Activated CD4-positive, alpha-beta T cell treated with anti-CD3 and anti-CD28 coated beads for 36 hours (primary cell): ENCODE measurements at regions not wholly inside any gene's neighbourhood (a gene's known extent, or its start where the extent isn't known, plus 50 kb on each side); places are given as distances from the start of the nearest gene placed in this dataset.
"Not testable (repeated sequence)": the region's sequence is repeated elsewhere in the genome, so short reads cannot be mapped to it uniquely, and the experiment has no call there.

Source experiments
- ATAC-seq: fragments of 200-7000 bp; cut with Tn5 transposase; one replicate; pipeline ENCODE4 v1.10.0; 2021; ENCODE audit warnings: mild to moderate bottlenecking, moderate library complexity
- CTCF ChIA-PET: fragments of 350-600 bp; sonication (Branson Sonifier 250); formaldehyde crosslinking; loops from one replicate; lab custom pipeline; 2021; ENCODE audit warnings: antibody characterized with exemption; lab: Charles Lee
- POLR2A ChIA-PET: fragments of 350-600 bp; sonication (Branson Sonifier 250); formaldehyde crosslinking; loops from one replicate; lab custom pipeline; 2021; ENCODE audit warnings: antibody characterized with exemption, inconsistent platforms; lab: Charles Lee
- DNase-seq: peaks from one replicate; pipeline ENCODE4 v3.0.0-alpha.2; 2020
- H3K27ac Mint-ChIP-seq: one replicate; pipeline ENCODE4 v1.8.0; 2021; ENCODE audit warnings: mixed read lengths
- H3K27me3 Mint-ChIP-seq: one replicate; pipeline ENCODE4 v1.8.0; 2021; ENCODE audit warnings: mixed read lengths
- H3K36me3 Mint-ChIP-seq: one replicate; pipeline ENCODE4 v1.8.0; 2021; ENCODE audit warnings: low read depth, mixed read lengths
- H3K4me1 Mint-ChIP-seq: one replicate; pipeline ENCODE4 v1.8.0; 2021; ENCODE audit warnings: mixed read lengths
- H3K4me3 Mint-ChIP-seq: one replicate; pipeline ENCODE4 v1.8.0; 2021; ENCODE audit warnings: mild to moderate bottlenecking, moderate library complexity, mixed read lengths
- H3K9me3 Mint-ChIP-seq: one replicate; pipeline ENCODE4 v1.8.0; 2021; ENCODE audit warnings: low read depth, mixed read lengths
- intact Hi-C, 2 experiments: fragments of 100-400 bp; cut with DNase I in 1 of 2; cut with micrococcal nuclease in 1 of 2; formaldehyde crosslinking; loops; one replicate each; pipeline versions ENCODE4 v1.14.2 to v1.15.1; 2022 to 2024; cut with DNase I, micrococcal nuclease

DNA sequence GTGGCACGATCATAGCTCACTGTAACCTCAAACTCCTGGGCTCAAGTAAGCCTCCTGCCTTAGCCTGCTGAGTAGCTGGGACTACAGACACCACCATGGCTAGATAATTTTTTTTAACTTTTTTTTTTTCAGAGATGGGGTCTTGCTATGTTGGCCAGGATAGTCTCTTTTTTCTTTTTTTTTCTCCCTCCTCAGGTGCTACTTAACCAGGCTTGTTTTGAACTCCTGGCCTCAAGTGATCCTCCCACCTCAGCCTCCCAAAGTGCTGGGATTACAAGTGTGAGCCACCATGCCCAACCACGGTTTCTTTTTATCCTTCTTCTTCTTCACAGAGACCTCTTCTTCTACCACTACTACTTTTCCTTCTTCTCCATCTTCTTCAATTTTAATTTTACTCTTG is 53.8 kb upstream of the MAP4 start:
- no peak for ATAC-seq
- DNase-seq = no peak
- Mint-ChIP-seq H3K27me3 (no peaks in the 10 kb centered on the region), H3K36me3 (peaks cover 15% of the 10 kb centered on the region), H3K4me3 (no peak overlapping the region), H3K4me1 (peaks cover 3% of the 10 kb centered on the region), H3K27ac (no peak overlapping the region), H3K9me3 (no peaks in the 10 kb centered on the region)
- POLR2A ChIA-PET = no interaction called here
- CTCF ChIA-PET = no interaction called here
- intact Hi-C loops = no loop called here

DNA sequence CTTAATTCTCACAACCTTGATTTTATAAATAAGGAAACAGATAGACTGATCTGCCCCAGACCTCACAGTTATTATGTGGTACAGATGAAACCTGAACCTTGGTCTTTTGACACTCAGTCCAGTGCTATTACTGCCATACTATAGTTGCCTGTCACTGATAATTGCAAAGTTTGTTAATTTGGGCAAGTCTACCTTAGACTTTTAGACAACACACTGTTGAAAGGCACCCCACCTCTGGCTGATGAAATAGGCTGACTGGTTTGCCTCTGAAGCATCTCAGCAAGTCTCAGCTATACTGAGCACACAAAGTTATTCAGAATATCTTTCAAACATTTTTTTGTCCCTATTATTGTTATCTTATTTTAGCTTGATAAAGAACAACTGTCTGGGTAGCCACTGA is 53.1 kb upstream of the MAP4 start:
- DNase-seq (no peak), ATAC-seq (no peak)
- Mint-ChIP-seq H3K9me3 (no peaks in the 10 kb centered on the region), H3K27ac (no peak overlapping the region), H3K4me1 (peaks cover 6% of the 10 kb centered on the region), H3K4me3 (no peak overlapping the region), H3K36me3 (peaks cover 12% of the 10 kb centered on the region), H3K27me3 (no peaks in the 10 kb centered on the region)
- intact Hi-C loops = no loop called here
- ChIA-PET POLR2A (no interaction called here), CTCF (no interaction called here)

GRCh38 chr3:48068886-48069285 is 52.7 kb upstream of the MAP4 start:
- Mint-ChIP-seq H3K36me3 (peaks cover 12% of the 10 kb centered on the region), H3K27me3 (no peaks in the 10 kb centered on the region), H3K27ac (no peak overlapping the region), H3K4me1 (peaks cover 10% of the 10 kb centered on the region), H3K9me3 (no peaks in the 10 kb centered on the region), H3K4me3 (no peak overlapping the region)
- ATAC-seq (no peak), DNase-seq (no peak)
- intact Hi-C loops = no loop called here
- CTCF ChIA-PET = no interaction called here
- POLR2A ChIA-PET = no interaction called here

- H3K27me3 Mint-ChIP-seq, intact Hi-C loops, H3K4me3 Mint-ChIP-seq, DNase-seq, ATAC-seq, H3K9me3 Mint-ChIP-seq, H3K27ac Mint-ChIP-seq, CTCF ChIA-PET, POLR2A ChIA-PET: not testable (repeated sequence)
- Mint-ChIP-seq H3K36me3 (peaks cover 13% of the 10 kb centered on the region), H3K4me1 (peaks cover 16% of the 10 kb centered on the region)
Observed at GRCh38 chr3:48068320-48068719, 52.1 kb upstream of the MAP4 start.

GRCh38 chr3:48067271-48067670 is 51.1 kb upstream of the MAP4 start:
- Mint-ChIP-seq H3K27ac (no peak overlapping the region), H3K36me3 (peaks cover 17% of the 10 kb centered on the region), H3K4me3 (no peak overlapping the region), H3K27me3 (no peaks in the 10 kb centered on the region), H3K4me1 (peaks cover 17% of the 10 kb centered on the region), H3K9me3 (no peaks in the 10 kb centered on the region)
- DNase-seq = no peak
- POLR2A ChIA-PET = no interaction called here
- CTCF ChIA-PET = no interaction called here
- intact Hi-C loops = no loop called here
- ATAC-seq = no peak
